T-helper 2 cell (primary cell): ENCODE measurements at regions not wholly inside any gene's neighbourhood (a gene's known extent, or its start where the extent isn't known, plus 50 kb on each side); places are given as distances from the start of the nearest gene placed in this dataset.
"Not testable (repeated sequence)": the region's sequence is repeated elsewhere in the genome, so short reads cannot be mapped to it uniquely, and the experiment has no call there.

Experiments
- DNase-seq, 5 experiments: peaks; one replicate each; pipeline versions ENCODE4 v3.0.0 to v3.0.0-alpha.2; 2012 to 2022

DNA sequence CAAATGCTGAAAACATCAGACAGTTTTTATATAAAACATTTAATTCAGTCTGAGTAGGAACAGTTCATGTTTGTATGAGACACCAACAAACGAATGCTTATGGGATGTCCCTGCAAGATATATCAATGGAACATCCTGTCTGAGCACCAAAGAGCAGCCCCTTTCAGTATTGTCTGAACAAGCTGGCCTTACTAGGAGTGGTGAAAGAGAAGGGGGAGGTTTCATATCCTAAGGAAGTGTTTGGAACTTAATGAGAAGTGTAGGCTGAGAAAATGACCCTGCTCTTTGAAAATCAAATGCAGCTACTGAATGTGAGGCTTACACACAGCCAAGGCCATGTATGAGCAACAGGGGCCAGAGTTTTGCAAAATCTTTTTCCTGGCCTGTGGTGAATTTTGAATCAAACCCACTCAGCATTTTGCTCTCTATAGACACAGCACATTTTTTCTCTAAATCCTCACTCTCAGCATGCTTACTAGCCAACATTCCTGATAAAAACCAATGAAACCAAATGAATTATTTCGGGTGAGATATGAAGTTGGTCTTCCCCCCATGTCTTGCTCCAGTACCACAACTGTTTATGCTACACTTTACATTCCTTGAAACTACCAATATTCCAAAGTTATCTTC is 119.4 kb downstream of the LUZP4 start:
- no peak for DNase-seq

GRCh38 chrX:115409551-115409950 is 120.0 kb downstream of the LUZP4 start:
- no peak for DNase-seq

GRCh38 chrX:115410731-115411428 is 121.4 kb downstream of the LUZP4 start:
- DNase-seq, result no peak

DNA sequence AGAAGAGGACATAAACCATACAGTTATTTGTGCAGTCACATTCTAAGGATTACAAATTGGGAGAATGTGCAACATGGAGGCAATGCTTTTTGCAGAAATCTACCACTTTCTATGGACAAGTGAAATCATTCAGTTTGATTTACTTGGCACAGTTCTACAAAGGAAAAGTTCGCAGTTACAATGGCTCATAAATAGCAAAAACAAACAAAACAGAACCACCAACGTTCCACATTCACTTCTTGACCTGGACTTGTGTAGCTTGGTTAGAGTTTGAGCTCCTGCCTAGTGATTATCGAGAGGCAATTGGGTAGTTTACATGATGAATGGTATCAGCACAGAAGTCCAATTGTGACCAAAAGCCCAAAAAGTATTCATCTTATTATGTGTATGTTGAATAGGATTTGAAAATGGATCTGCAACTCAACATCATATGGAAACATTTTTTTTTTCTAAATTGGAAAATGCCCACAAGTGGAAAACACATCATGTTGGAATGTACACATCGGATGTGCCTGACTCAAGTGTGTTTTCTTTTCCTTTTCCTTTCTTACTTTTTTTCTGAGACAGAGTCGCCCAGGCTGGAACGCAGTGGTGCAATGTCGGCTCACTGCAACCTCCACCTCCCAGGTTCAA is 123.8 kb downstream of the LUZP4 start:
- no peak for DNase-seq

DNA sequence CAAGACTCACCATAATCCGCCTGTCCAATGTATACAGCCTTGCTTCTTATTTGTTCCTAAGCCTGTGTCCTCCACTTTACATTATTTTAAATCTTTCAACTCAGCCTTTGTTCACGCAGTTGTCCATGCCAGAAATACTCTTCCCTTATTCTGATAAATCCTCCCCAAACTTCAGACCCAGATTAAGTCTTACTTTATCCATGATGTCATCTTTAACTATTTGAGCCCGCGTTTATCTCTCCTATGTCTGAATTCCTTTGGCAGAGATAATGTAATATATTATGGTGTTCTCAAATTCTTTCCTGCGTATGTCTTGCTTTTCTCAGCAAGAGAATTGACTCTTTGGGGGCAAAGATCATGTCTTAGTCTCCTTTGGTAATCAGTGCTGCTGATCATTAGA is 129.6 kb downstream of the LUZP4 start:
- no peak for DNase-seq

DNA sequence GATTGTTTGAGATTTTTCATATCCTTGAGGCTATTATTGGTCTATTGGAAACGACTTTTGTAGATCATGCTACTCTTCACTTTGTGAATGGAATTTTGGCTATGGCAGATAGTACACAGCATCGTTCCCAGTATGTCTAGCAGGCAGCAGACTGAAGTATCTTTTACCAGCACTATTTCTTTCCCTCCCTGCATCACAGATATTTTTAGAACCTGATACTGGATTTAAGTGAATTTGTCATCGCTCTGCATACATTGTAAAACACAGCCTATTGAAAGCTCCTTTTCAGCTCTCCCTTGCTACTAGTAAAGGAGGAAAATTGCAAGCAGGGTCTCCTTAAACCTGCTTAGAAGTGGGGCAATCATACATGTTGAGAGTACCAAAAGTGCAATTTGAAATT is 133.6 kb downstream of the LUZP4 start:
- no peak for DNase-seq

GRCh38 chrX:115425359-115425758 is 135.6 kb upstream of the PLS3 start:
- DNase-seq, result no peak

- no peak for DNase-seq
These were observed 133.0 kb upstream of the PLS3 start for GRCh38 chrX:115427861-115428410.

- not testable (repeated sequence) for DNase-seq
These were observed 126.1 kb upstream of the PLS3 start for GRCh38 chrX:115434834-115435233.

GRCh38 chrX:115437841-115438595 is 123.0 kb upstream of the PLS3 start:
- DNase-seq, result no peak

GRCh38 chrX:115448146-115448545 is 112.8 kb upstream of the PLS3 start:
- DNase-seq, result no peak

- no peak for DNase-seq
These were observed 111.2 kb upstream of the PLS3 start for GRCh38 chrX:115449742-115450141.

DNA sequence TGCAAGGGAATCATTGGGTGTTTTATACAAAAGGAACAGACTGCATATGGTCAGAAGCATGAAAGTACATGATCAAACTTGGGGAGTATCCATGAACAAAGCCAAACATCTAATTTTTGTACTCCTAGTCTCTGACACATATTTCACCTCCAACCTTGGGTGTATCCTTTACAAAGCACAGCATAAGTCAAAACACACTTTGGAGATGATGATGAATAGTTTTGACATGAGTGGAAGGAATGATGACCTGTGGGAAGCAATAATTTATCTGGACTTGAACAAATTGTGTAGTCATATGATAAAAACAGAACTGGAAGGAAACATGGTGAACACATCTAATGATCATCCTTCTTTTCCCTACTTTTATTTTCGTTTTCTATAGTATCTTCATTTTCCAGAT is 108.7 kb upstream of the PLS3 start:
- no peak for DNase-seq

DNA sequence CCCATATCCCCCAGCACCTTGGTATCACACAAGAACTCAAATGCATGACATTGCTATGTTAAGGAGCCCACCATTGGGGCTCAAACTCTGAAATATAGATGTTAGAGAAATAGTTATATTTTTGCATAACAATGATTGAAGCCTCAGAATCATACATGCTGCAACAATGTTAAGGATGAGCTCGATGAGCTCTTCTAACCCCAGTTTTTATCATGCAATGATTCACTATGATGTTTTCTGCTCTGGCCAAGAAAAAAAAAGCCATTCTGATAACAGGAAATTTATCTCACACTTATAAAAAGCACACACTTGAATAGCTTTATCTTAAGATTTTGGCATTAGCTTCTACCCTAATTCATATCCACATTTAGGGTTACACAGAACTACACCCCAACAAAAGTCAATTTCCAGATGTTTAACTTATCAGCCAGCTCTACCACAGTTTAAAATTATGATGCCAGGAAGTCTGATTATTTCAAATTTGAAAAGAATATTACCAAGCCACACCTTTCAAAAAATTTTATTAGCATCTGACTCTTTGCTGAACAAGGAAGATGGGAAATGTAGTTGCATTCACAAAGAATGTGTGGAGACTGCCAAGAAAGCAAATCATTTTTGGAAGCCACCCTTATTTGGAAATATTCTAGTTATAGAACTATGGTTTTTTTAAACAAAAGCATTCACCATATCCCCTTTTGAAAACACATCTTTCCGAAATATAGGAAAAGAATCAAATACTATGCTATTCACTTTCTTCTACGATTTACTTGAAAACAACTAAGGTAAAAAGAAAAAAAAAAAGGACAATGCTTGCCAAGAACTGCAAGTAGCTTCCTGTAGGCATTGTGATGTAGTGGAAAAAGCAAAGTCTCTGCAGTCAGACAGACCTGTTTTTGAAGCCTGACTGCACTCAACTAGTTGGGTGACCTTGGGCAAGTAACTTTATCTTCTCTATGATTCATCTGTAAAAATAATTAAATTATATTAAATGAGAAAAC is 100.8 kb upstream of the PLS3 start:
- DNase-seq, result no peak

- DNase-seq, result no peak
These were observed 98.6 kb upstream of the PLS3 start for GRCh38 chrX:115462406-115462805.

GRCh38 chrX:115467961-115468360 is 93.0 kb upstream of the PLS3 start:
- DNase-seq, result no peak

DNA sequence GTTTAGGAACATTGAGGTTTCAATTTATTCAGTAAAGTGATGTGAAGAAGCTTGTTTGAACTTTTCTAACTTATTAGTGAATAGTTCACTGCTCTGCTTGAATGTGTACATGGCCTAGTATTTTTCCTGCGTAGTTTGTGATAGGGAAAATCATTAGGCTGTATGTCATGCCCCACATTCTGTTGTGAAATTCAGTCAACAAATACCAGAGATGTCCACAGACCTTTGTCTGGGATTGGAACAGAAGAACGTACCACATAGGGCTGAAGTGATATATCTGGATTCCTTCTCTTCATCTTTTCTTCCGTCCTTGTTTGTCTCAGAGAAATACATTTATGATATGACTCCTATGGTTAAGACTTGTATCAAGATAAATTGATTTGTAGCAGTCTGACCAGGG is 88.8 kb upstream of the PLS3 start:
- no peak for DNase-seq

DNA sequence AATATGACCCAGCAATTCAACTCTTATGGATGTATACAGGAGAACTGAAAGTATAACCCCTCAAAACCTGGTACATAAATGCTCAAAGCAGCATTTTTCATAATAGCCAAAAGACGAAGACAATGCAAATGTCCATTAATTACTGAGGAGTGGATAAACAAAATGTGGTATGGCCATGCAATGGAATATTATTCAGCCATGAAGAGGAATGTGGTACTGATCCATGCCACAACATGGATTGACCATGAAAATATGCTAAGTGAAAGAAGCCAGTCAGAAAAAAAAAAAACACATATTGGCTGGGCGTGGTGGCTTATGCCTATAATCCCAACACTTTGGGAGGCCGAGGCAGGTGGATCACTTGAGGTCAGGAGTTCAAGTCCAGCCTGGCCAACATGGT is 74.5 kb upstream of the PLS3 start:
- no peak for DNase-seq

- DNase-seq, result no peak
These were observed 73.4 kb upstream of the PLS3 start for GRCh38 chrX:115487608-115488007.

DNA sequence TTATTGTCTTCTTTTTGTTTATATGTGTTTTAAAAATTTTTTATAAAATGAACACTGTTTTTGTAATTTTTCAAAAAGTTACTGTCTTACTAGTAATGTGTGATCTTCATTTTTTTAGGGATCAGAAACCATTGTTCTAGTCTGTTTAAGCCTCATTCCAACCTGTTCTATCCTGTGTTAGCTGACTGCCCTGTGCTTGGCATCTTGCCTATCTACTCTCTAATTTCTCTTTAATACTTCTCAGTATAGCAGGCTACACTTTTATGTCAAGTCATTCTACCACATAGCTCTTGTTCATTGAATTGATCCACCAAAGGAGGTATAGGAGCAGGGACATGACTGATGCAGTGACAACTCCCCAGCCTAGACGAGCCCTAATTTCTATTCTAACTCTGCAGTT is 70.2 kb upstream of the PLS3 start:
- no peak for DNase-seq

DNA sequence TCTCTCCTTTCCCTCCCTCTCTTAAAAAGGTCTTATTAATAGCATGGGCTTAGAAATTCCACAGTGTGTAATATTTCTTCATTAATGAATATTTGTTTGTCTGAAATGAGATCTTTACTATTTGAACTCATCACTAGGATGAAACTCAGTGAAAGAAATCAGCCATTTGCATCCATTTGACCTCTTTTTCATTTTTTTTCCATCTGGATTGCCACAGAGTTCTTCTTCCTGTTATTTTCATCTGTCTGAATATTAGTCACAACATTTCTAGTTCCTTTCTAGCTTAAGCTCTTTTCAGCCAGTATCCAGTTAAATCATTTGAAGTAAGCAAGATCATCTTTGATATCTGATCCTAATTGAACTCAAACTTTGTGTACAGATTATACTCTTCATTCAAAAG is 69.2 kb upstream of the PLS3 start:
- DNase-seq, result no peak

- no peak for DNase-seq
These were observed 68.0 kb upstream of the PLS3 start for GRCh38 chrX:115493015-115493414.
